ENCODE measurements at regions not wholly inside any gene's neighbourhood (a gene's known extent, or its start where the extent isn't known, plus 50 kb on each side); places are given as distances from the start of the nearest gene placed in this dataset.

DNA sequence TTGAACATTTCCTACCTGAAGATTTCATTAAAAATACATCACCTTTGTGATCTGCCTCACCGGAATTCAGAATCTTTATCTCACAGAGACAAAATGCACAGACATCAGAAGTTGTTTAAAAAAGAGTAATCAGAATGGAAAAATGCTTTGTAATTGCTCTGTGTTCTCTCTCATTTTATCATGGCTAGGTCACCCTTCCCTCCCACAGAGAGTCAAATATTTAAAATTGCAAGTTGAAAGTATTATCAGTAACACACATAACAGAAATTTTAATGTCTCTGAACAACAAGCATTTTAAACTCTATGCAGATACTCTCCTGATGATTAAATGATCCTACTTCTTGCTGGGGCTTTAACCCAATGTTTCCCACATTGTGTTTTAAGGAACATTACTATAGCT, 362.0 kb downstream of the CBLL2 start:
- TF ChIP-seq, protein P1, sequence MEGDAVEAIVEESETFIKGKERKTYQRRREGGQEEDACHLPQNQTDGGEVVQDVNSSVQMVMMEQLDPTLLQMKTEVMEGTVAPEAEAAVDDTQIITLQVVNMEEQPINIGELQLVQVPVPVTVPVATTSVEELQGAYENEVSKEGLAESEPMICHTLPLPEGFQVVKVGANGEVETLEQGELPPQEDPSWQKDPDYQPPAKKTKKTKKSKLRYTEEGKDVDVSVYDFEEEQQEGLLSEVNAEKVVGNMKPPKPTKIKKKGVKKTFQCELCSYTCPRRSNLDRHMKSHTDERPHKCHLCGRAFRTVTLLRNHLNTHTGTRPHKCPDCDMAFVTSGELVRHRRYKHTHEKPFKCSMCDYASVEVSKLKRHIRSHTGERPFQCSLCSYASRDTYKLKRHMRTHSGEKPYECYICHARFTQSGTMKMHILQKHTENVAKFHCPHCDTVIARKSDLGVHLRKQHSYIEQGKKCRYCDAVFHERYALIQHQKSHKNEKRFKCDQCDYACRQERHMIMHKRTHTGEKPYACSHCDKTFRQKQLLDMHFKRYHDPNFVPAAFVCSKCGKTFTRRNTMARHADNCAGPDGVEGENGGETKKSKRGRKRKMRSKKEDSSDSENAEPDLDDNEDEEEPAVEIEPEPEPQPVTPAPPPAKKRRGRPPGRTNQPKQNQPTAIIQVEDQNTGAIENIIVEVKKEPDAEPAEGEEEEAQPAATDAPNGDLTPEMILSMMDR (IDR thresholded peaks at IDR 0.05), result no peak
- no peak for TF ChIP-seq POLR2AphosphoS5 (IDR thresholded peaks at IDR 0.05)
- no peak for TF ChIP-seq POLR2A (IDR thresholded peaks at IDR 0.05; ENCODE audit: low read depth)

Measured in esophagus muscularis mucosa (tissue), 3 donors.